ENCODE measurements at regions not wholly inside any gene's neighbourhood (a gene's known extent, or its start where the extent isn't known, plus 50 kb on each side); places are given as distances from the start of the nearest gene placed in this dataset.

- no peak for TF ChIP-seq ZNF70 (CRISPR knock-in tag; IDR thresholded peaks at IDR 0.05)
- TF ChIP-seq ESRRG (CRISPR knock-in tag; IDR thresholded peaks at IDR 0.05), result no peak
- TF ChIP-seq TCF4 (CRISPR knock-in tag; IDR thresholded peaks at IDR 0.05; ENCODE audit: borderline replicate concordance), result no peak
- TF ChIP-seq, protein P1, sequence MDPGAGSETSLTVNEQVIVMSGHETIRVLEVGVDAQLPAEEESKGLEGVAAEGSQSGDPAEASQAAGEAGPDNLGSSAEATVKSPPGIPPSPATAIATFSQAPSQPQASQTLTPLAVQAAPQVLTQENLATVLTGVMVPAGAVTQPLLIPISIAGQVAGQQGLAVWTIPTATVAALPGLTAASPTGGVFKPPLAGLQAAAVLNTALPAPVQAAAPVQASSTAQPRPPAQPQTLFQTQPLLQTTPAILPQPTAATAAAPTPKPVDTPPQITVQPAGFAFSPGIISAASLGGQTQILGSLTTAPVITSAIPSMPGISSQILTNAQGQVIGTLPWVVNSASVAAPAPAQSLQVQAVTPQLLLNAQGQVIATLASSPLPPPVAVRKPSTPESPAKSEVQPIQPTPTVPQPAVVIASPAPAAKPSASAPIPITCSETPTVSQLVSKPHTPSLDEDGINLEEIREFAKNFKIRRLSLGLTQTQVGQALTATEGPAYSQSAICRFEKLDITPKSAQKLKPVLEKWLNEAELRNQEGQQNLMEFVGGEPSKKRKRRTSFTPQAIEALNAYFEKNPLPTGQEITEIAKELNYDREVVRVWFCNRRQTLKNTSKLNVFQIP (CRISPR knock-in tag; IDR thresholded peaks at IDR 0.05; ENCODE audit: borderline replicate concordance, low read depth), result no peak
- TF ChIP-seq ZC3H10 (CRISPR knock-in tag; IDR thresholded peaks at IDR 0.05), result no peak
- TF ChIP-seq ARNTL (CRISPR knock-in tag; IDR thresholded peaks at IDR 0.05; ENCODE audit: borderline replicate concordance, low read depth), result no peak
- TF ChIP-seq, protein P2, sequence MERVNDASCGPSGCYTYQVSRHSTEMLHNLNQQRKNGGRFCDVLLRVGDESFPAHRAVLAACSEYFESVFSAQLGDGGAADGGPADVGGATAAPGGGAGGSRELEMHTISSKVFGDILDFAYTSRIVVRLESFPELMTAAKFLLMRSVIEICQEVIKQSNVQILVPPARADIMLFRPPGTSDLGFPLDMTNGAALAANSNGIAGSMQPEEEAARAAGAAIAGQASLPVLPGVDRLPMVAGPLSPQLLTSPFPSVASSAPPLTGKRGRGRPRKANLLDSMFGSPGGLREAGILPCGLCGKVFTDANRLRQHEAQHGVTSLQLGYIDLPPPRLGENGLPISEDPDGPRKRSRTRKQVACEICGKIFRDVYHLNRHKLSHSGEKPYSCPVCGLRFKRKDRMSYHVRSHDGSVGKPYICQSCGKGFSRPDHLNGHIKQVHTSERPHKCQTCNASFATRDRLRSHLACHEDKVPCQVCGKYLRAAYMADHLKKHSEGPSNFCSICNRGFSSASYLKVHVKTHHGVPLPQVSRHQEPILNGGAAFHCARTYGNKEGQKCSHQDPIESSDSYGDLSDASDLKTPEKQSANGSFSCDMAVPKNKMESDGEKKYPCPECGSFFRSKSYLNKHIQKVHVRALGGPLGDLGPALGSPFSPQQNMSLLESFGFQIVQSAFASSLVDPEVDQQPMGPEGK (CRISPR knock-in tag; IDR thresholded peaks at IDR 0.05; ENCODE audit: borderline replicate concordance), result no peak
Measured at GRCh38 chr16:80105751-80106150, 435.0 kb upstream of the DYNLRB2 start.
